GM21717 (cell line): ENCODE measurements at regions not wholly inside any gene's neighbourhood (a gene's known extent, or its start where the extent isn't known, plus 50 kb on each side); places are given as distances from the start of the nearest gene placed in this dataset.
"Not testable (repeated sequence)": the region's sequence is repeated elsewhere in the genome, so short reads cannot be mapped to it uniquely, and the experiment has no call there.

Experiments used
- ATAC-seq: cut with Tn5 transposase; IDR thresholded peaks from one replicate; pipeline ENCODE4 v1.9.1; 2021; ENCODE audit warnings: mild to moderate bottlenecking, moderate library complexity; ENCODE audit not compliant: unreplicated experiment

DNA sequence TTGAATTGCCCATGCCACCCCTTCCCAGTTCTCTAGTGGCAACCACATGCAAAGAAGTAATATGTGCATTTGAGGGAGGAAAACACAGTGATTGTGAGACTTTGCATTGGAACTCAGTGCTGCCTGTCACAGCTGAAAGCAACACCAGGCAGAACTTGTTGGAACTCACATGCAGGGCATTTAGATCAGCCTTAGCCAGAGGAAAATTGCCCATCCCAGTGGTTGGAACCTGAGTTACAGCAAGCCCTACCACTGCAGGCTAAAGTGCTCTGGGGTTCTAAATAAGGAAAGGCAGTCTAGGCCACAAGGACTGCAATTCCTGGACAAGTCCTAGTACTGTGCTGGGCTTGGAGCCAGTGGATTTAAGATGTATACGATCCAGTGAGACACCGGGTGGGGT, 245.3 kb upstream of the UFL1 start:
- ATAC-seq = no peak

- ATAC-seq = no peak
These were observed 244.8 kb upstream of the UFL1 start for GRCh38 chr6:96276856-96277255.

GRCh38 chr6:96279084-96279483, 242.5 kb upstream of the UFL1 start:
- no peak for ATAC-seq

- ATAC-seq = no peak
These were observed 235.1 kb upstream of the UFL1 start for GRCh38 chr6:96286503-96286902.

- ATAC-seq = no peak
These were observed 222.1 kb upstream of the UFL1 start for GRCh38 chr6:96299525-96299924.

DNA sequence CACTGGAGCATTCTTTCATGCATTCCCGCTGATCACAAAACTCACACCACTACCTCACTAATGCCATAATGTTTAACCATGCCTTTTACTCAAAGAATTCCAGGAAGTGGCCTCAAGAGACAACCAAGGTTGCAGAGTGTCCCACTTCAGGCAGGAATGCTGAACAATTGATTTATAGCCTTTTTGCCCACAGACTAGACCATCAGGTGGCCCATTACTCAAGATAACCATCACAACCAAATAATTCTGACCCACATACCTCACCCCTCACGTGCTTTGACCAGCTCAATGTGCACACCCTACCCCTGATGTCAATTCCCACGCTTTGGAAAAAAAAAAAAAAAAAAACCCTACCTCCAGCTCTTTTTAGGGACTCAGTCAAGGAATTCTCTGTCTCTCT, 220.6 kb upstream of the UFL1 start:
- ATAC-seq = no peak

GRCh38 chr6:96301781-96302180, 219.8 kb upstream of the UFL1 start:
- ATAC-seq = no peak

DNA sequence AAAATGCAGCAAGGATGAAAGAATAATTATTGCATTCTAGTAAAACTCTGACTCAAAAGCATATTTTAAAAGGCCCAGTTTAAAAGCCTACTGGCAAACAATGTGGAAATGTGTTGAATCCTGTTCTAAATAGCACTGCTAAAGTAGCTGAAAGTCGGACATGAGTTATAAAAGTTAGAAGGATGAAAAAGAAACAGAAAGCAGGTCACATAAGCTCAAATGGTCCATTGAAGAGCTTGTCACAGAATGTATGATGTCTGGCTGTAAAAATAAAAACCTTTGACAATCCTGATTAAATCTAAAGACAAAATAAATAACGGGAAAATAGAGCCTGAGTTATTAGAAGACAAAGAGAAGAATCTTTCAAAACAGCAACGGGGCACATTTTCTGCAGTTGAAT, 218.6 kb upstream of the UFL1 start:
- ATAC-seq = no peak

GRCh38 chr6:96304997-96305396, 216.6 kb upstream of the UFL1 start:
- peak; percentile 99 for ATAC-seq

GRCh38 chr6:96330884-96331283, 190.7 kb upstream of the UFL1 start:
- no peak for ATAC-seq

GRCh38 chr6:96340164-96340563, 181.4 kb upstream of the UFL1 start:
- no peak for ATAC-seq

GRCh38 chr6:96345501-96345900, 176.1 kb upstream of the UFL1 start:
- no peak for ATAC-seq

DNA sequence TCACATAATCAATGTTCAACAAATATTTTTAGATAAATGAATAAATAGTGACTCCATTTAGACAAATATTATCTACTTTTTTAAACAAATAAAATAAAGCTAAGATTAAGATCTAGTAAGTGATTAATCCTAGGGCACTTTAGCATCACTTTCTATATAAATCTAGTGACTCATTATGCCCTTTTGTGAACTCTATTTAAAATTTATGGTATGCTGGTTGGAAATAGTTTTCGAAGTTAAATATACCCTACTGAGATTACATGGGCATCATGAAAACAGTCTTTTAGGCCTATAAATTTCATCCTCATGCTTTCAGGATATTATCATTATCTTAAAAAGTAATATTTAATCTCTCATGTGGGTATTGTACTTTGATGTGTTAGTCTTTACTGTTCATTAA, 140.4 kb upstream of the UFL1 start:
- ATAC-seq = no peak

GRCh38 chr6:96391776-96392360, 129.7 kb upstream of the UFL1 start:
- no peak for ATAC-seq

- no peak for ATAC-seq
These were observed 126.9 kb upstream of the UFL1 start for GRCh38 chr6:96394727-96395126.

DNA sequence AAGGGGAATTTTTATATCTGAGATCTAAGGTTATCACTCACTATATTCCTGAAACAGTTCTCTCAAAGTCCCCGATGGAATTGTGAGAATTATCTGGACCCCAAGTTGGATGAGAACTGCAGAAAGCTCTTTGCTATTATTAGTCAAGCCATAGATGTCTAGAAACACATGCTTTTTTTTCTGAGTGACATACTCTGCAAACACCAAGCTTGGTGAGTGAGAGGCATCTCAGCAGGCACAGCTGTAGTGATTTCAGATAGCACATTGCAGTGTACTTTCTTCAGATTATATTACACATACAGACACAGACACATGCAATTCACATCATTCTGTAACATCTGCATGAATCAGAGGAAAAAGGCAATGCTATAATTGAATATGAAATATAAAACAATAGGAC, 111.1 kb upstream of the UFL1 start:
- ATAC-seq = no peak

- ATAC-seq = no peak
These were observed 101.3 kb upstream of the UFL1 start for GRCh38 chr6:96420294-96420693.

- ATAC-seq = no peak
These were observed 87.7 kb upstream of the UFL1 start for GRCh38 chr6:96433950-96434349.

GRCh38 chr6:96436398-96436797, 85.2 kb upstream of the UFL1 start:
- ATAC-seq = no peak

DNA sequence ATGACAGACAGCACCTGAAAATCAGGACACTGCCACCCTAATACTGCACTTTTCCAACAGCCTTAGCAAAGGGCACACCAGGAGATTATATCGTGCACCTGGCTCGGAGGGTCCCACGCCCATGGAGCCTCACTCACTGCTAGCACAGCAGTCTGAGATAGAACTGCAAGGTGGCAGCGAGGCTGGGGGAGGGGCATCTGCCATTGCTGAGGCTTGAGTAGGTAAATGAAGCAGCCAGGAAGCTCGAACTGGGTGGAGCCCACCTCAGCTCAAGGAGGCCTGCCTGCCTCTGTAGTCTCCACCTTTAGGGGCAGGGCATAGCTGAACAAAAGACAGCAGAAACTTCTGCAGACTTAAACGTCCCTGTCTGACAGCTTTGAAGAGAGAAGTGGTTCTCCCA, 84.4 kb upstream of the UFL1 start:
- ATAC-seq = not testable (repeated sequence)

GRCh38 chr6:96450082-96450769, 71.4 kb upstream of the UFL1 start:
- ATAC-seq = no peak

DNA sequence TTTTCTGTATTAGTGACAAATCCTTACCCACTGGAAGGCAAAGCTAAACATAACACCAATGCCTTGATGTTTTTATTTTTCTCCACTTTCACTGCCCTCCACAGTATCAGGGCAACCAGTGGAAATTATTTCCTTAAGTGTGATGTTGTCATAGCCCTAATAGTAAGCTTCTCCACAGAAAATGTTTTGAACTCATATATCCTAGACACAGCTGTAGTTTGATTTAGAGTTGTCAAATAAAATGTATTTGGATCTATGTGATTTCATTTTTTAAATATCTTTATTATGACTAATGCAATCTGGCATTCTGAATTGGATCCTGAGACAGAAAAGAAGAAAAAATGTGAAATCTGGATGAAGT, 70.9 kb upstream of the UFL1 start:
- no peak for ATAC-seq

DNA sequence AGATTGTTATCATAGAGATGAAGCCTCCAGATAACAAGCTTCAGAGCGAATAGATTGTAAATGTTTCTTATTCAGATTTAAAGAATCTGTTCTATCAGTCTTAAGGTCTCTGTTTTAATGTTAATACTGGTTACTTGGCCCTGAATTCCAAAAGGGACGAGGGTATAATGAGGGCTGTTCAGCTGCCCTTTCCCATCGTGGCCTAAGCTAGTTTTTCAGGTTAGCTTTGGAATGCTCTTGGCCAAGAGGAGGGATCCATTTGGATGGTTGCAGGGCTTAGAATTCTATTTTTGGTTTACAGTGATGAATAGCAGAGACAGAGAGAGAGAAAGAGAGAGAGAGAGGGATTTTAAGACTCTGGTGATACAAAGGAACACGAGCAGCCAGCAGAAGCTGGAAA, 62.8 kb upstream of the UFL1 start:
- ATAC-seq = no peak
